Gastroesophageal sphincter (tissue), 3 donors: ENCODE measurements at regions not wholly inside any gene's neighbourhood (a gene's known extent, or its start where the extent isn't known, plus 50 kb on each side); places are given as distances from the start of the nearest gene placed in this dataset.

Experiments
- CTCF ChIP-seq, 4 experiments: fragments of 200-600 bp in 2 of 4; fragments of 450-650 bp in 2 of 4; sonication (generic) in 1 of 4; IDR thresholded peaks; one replicate each; pipeline ENCODE4 v1.5.1; 2017 to 2019; ENCODE audit warnings: antibody characterized with exemption in 4 of 4, mild to moderate bottlenecking in 2 of 4, moderate library complexity in 2 of 4
- POLR2A ChIP-seq, 2 donors: fragments of 450-650 bp; IDR thresholded peaks; one replicate each; pipeline ENCODE4 v1.6.1; 2017; ENCODE audit warnings: antibody characterized with exemption in 2 of 2, mild to moderate bottlenecking in 2 of 2, moderate library complexity in 1 of 2
- POLR2AphosphoS5 ChIP-seq: sonication (generic); formaldehyde crosslinking; IDR thresholded peaks from one replicate; pipeline ENCODE4 v1.6.1; 2017; ENCODE audit warnings: antibody characterized with exemption

DNA sequence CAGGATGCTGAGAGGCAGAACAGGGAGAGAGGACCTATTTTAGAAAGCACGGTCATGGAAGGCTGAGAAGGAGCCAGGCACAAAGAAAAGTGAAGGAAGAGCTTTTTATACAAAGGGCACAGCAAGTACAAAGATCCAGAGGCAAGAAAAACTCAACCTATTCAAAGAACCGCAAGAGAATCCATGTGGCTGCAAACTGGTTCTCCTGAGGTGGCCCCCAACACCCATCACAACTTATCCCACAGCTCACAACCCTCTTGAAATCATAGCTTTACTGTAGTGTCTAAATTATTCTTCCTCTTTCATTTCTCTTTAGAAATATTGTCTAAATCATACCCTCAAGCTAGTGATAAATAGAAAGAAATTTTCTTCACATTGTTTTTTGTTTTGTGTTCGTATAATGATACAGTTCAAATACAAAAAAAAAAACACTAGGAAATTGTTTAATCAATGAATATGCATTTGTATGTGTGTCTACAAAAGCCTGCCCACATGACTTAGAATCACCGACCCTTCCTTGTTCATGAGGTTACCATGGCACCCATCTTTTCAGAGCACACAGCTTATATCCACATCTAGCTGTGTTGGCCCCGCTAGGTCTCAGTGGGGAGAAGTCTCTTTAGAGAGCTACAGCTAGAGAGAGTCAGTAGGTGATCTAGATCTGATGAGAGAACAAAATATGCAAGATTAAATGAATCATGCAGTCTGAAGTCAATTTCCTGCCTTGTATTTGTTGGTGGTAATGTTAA, 126.9 kb upstream of the DCLK2 start:
- no peak for TF ChIP-seq CTCF (IDR thresholded peaks at IDR 0.05)
- TF ChIP-seq POLR2A (IDR thresholded peaks at IDR 0.05), result no peak
- TF ChIP-seq POLR2AphosphoS5, result no peak
